DOHH2 (cell line): ENCODE measurements at regions not wholly inside any gene's neighbourhood (a gene's known extent, or its start where the extent isn't known, plus 50 kb on each side); places are given as distances from the start of the nearest gene placed in this dataset.
"Not testable (repeated sequence)": the region's sequence is repeated elsewhere in the genome, so short reads cannot be mapped to it uniquely, and the experiment has no call there.

Source experiments
- H3F3A ChIP-seq: fragments of 200-600 bp; sonication (generic), shearing (Covaris generic); 2 replicates; pipeline ENCODE4 v1.6.0; 2016; ENCODE audit warnings: antibody characterized with exemption, mild to moderate bottlenecking; ENCODE audit not compliant: control insufficient read depth, insufficient read depth
- H3K27ac ChIP-seq: fragments of 200-600 bp; sonication (generic); 2 replicates; pipeline ENCODE4 v1.5.1; 2014; ENCODE audit warnings: low read depth, mild to moderate bottlenecking, low read length, moderate library complexity
- H3K27me3 ChIP-seq: fragments of 200-600 bp; sonication (generic); 2 replicates; pipeline ENCODE4 v1.6.1; 2014; ENCODE audit warnings: mild to moderate bottlenecking, low read length, mixed read lengths; ENCODE audit not compliant: control insufficient read depth
- H3K36me3 ChIP-seq: fragments of 200-600 bp; sonication (generic); 2 replicates; pipeline ENCODE4 v1.6.1; 2014; ENCODE audit warnings: mild to moderate bottlenecking, low read length, moderate library complexity, mixed read lengths; ENCODE audit not compliant: control insufficient read depth
- H3K4me1 ChIP-seq: fragments of 200-600 bp; sonication (generic); 2 replicates; pipeline ENCODE4 v1.6.1; 2014; ENCODE audit warnings: mild to moderate bottlenecking, low read length, mixed read lengths; ENCODE audit not compliant: control insufficient read depth
- H3K4me2 ChIP-seq: fragments of 200-600 bp; sonication (generic); 2 replicates; pipeline ENCODE4 v1.6.0; 2014; ENCODE audit warnings: mild to moderate bottlenecking, low read length, moderate library complexity
- H3K4me3 ChIP-seq: fragments of 200-600 bp; sonication (generic); 2 replicates; pipeline ENCODE4 v1.5.1; 2014; ENCODE audit warnings: mild to moderate bottlenecking, low read length, mixed read lengths
- H3K79me2 ChIP-seq: fragments of 200-600 bp; sonication (generic); 2 replicates; pipeline ENCODE4 v1.6.1; 2014; ENCODE audit warnings: mild to moderate bottlenecking, low read length, mixed read lengths; ENCODE audit not compliant: control insufficient read depth
- H3K9me2 ChIP-seq: fragments of 200-600 bp; sonication (generic); replicated peaks from 2 replicates; pipeline ENCODE4 v1.6.1; 2014; ENCODE audit warnings: mild to moderate bottlenecking, low read length, mixed read lengths; ENCODE audit not compliant: control insufficient read depth
- H3K9me3 ChIP-seq: fragments of 200-600 bp; sonication (generic); 2 replicates; pipeline ENCODE4 v1.6.1; 2014; ENCODE audit warnings: antibody characterized with exemption, low read length, mixed read lengths; ENCODE audit not compliant: control insufficient read depth, insufficient read depth
- H4K20me1 ChIP-seq: fragments of 200-600 bp; sonication (generic); 2 replicates; pipeline ENCODE4 v1.6.0; 2014; ENCODE audit warnings: low read depth, mild to moderate bottlenecking, antibody characterized with exemption, low read length, moderate library complexity; ENCODE audit not compliant: control insufficient read depth, insufficient read depth
- EZH2phosphoT487 ChIP-seq: fragments of 200-600 bp; sonication (generic); IDR thresholded peaks from 2 replicates; pipeline ENCODE4 v1.6.1; 2017; ENCODE audit warnings: borderline replicate concordance, mild to moderate bottlenecking, antibody characterized with exemption, low read length, moderate library complexity, mixed read lengths
- TF ChIP-seq, protein P1 (sequence below): fragments of 200-600 bp; sonication (generic); IDR thresholded peaks from one replicate; pipeline ENCODE4 v1.5.1; 2014; ENCODE audit warnings: antibody characterized with exemption, mild to moderate bottlenecking, low read depth, low read length; ENCODE audit not compliant: poor library complexity, severe bottlenecking

DNA sequence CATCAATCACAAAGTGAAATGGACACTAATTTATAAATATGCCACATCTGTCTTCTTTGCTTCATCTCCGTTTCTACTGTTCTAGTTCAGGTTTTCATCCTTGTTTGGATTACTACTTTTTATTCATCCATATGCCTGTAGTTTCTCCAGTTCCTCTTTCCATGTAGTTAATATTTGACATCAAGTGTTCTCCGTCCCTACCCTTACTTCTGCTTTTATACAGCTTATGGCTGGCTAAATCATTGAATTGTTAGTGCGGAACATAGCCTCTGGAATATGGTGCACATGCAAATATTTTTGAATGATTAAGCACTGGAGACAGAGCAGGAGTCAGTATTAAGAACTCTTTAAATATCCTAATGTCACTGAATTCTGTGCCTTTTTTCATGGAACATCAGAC is 230.0 kb upstream of the PPP1R3A start:
- no peak overlapping the region for H3K4me3 ChIP-seq
- no peaks in the 10 kb centered on the region for H3K36me3 ChIP-seq
- no peaks in the 10 kb centered on the region for H4K20me1 ChIP-seq
- H3K4me1 ChIP-seq, result no peaks in the 10 kb centered on the region
- H3K9me3 ChIP-seq, result no peaks in the 10 kb centered on the region
- H3K27ac ChIP-seq, result no peak overlapping the region
- no peaks in the 10 kb centered on the region for H3F3A ChIP-seq
- no peaks in the 10 kb centered on the region for H3K9me2 ChIP-seq
- H3K4me2 ChIP-seq, result no peak overlapping the region
- no peak for TF ChIP-seq EZH2phosphoT487
- TF ChIP-seq, protein P1, sequence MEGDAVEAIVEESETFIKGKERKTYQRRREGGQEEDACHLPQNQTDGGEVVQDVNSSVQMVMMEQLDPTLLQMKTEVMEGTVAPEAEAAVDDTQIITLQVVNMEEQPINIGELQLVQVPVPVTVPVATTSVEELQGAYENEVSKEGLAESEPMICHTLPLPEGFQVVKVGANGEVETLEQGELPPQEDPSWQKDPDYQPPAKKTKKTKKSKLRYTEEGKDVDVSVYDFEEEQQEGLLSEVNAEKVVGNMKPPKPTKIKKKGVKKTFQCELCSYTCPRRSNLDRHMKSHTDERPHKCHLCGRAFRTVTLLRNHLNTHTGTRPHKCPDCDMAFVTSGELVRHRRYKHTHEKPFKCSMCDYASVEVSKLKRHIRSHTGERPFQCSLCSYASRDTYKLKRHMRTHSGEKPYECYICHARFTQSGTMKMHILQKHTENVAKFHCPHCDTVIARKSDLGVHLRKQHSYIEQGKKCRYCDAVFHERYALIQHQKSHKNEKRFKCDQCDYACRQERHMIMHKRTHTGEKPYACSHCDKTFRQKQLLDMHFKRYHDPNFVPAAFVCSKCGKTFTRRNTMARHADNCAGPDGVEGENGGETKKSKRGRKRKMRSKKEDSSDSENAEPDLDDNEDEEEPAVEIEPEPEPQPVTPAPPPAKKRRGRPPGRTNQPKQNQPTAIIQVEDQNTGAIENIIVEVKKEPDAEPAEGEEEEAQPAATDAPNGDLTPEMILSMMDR, result no peak
- H3K79me2 ChIP-seq, result no peaks in the 10 kb centered on the region
- H3K27me3 ChIP-seq, result no peaks in the 10 kb centered on the region

DNA sequence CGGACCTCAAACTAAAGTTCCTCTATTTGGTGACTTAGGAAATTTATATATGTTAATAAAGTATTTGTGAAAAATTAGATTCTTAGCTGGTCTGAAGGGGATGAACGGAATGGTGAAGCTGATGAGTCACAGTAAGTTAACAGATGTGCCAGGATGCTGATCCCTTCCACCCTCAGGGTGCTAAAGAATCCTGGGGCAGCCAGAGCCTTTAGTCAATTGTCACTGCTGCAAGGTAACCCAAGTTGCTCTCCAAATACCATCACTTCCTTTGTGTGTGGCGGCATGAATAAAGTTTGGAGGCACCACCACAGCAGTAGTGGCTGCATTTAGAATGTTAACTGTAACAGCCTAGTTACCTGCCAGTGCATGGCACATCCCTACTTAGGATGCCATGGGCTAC is 222.6 kb upstream of the PPP1R3A start:
- no peaks in the 10 kb centered on the region for H4K20me1 ChIP-seq
- H3K9me3 ChIP-seq, result no peaks in the 10 kb centered on the region
- H3K4me2 ChIP-seq, result no peak overlapping the region
- H3K4me1 ChIP-seq, result no peaks in the 10 kb centered on the region
- H3K27me3 ChIP-seq, result no peaks in the 10 kb centered on the region
- no peaks in the 10 kb centered on the region for H3F3A ChIP-seq
- H3K36me3 ChIP-seq, result no peaks in the 10 kb centered on the region
- no peak overlapping the region for H3K4me3 ChIP-seq
- H3K79me2 ChIP-seq, result no peaks in the 10 kb centered on the region
- no peak for TF ChIP-seq EZH2phosphoT487
- TF ChIP-seq, protein P1, result no peak
- no peaks in the 10 kb centered on the region for H3K9me2 ChIP-seq
- H3K27ac ChIP-seq, result no peak overlapping the region

DNA sequence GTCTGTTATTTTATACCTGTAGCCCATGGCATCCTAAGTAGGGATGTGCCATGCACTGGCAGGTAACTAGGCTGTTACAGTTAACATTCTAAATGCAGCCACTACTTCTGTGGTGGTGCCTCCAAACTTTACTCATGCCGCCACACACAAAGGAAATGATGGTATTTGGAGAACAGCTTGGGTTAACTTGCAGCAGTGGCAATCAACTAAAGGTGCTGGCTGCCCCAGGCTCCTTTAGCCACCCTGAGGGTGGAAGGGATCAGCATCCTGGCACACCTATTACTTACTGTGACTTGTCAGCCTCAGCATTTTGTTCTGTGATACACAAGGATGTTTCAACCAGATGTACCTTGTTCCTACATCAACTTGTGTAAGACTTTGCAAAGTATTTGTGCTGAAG is 221.8 kb upstream of the PPP1R3A start:
- no peak for TF ChIP-seq EZH2phosphoT487
- TF ChIP-seq, protein P1, result no peak
- H3K9me2 ChIP-seq, result no peaks in the 10 kb centered on the region
- H3K4me2 ChIP-seq, result no peak overlapping the region
- no peaks in the 10 kb centered on the region for H4K20me1 ChIP-seq
- no peaks in the 10 kb centered on the region for H3K9me3 ChIP-seq
- no peaks in the 10 kb centered on the region for H3K79me2 ChIP-seq
- H3K27me3 ChIP-seq, result no peaks in the 10 kb centered on the region
- no peak overlapping the region for H3K27ac ChIP-seq
- no peaks in the 10 kb centered on the region for H3K36me3 ChIP-seq
- no peaks in the 10 kb centered on the region for H3K4me1 ChIP-seq
- no peak overlapping the region for H3K4me3 ChIP-seq
- H3F3A ChIP-seq, result no peaks in the 10 kb centered on the region

DNA sequence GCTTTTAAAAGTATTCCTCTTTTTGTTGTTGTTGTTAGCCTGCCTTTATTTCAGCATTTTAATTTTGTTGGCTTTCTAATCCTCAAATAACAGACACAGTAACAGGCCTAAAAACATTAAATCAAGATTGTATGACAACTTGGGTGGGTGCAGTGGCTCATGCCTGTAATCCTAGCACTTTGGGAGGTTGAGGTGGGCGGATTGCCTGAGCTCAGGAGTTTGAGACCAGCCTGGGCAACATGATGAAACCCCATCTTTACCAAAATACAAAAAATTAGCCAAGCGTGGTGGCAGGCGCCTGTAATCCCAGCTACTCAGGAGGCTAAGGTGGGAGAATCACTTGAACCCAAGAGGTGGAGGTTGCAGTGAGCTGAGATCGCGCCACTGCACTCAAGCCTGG is 220.9 kb upstream of the PPP1R3A start:
- H3K9me3 ChIP-seq, H3K4me1 ChIP-seq, H3K4me3 ChIP-seq, H3F3A ChIP-seq, H3K36me3 ChIP-seq, H3K9me2 ChIP-seq, H3K79me2 ChIP-seq, H3K27me3 ChIP-seq, H4K20me1 ChIP-seq, H3K4me2 ChIP-seq, H3K27ac ChIP-seq: not testable (repeated sequence)
